GM12874 (cell line): ENCODE measurements at regions not wholly inside any gene's neighbourhood (a gene's known extent, or its start where the extent isn't known, plus 50 kb on each side); places are given as distances from the start of the nearest gene placed in this dataset.

Experiments
- TF ChIP-seq, protein P1 (sequence below): IDR thresholded peaks from 2 replicates; pipeline ENCODE4 v1.5.1; 2011; ENCODE audit warnings: low read depth, mild to moderate bottlenecking, control low read depth, low read length, moderate library complexity; ENCODE audit not compliant: insufficient read depth

DNA sequence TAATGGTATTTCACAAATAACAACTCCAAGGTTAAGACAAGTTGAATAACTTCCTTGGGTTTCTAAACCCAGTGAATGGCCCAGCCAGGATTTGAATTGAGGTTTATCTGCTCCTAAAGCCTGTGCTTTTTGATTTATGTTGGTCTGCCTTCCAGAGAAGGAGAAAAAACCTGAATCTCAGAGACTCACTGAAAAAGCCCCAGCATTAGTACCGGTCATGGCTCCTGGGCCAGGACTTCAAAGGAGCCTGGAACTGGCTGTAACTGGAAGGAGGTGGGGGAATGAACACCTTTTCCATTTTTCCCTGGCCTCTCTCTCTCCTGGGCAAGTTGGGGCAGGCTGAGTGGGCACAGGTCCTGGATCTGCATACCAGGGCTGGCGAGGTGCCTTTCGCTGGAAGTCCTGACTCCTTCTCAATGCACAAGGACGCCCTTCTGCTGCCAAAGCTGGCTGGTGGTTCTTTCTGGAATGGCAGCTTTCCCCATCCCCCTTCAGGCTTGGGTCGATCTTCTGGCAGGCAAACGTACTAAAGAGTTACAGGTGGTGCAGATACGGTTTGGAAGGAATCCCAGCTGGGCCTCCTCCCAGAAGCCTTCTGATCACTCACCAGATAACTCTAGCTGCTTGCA is 268.2 kb downstream of the PTEN start:
- TF ChIP-seq, protein P1, sequence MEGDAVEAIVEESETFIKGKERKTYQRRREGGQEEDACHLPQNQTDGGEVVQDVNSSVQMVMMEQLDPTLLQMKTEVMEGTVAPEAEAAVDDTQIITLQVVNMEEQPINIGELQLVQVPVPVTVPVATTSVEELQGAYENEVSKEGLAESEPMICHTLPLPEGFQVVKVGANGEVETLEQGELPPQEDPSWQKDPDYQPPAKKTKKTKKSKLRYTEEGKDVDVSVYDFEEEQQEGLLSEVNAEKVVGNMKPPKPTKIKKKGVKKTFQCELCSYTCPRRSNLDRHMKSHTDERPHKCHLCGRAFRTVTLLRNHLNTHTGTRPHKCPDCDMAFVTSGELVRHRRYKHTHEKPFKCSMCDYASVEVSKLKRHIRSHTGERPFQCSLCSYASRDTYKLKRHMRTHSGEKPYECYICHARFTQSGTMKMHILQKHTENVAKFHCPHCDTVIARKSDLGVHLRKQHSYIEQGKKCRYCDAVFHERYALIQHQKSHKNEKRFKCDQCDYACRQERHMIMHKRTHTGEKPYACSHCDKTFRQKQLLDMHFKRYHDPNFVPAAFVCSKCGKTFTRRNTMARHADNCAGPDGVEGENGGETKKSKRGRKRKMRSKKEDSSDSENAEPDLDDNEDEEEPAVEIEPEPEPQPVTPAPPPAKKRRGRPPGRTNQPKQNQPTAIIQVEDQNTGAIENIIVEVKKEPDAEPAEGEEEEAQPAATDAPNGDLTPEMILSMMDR = no peak

DNA sequence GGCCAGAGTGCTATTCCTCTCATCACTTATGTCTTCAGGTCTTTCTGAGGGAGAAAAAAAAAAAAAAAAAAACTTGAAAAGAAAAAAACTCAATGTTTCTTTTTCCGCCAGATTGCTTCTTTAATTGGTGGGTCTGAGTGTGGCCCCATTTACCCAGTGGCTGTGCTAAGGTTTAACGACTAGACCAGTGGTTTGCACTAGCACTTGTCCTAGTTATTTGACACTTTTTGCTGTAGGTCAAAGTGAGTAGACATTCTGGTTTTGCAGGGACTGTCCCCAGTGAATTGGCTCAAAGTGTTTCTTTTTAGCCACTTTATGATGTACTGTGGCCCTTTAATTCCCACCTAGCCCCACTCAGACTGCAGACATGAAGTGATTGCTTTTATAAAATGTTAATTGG is 273.3 kb downstream of the PTEN start:
- TF ChIP-seq, protein P1 = no peak

DNA sequence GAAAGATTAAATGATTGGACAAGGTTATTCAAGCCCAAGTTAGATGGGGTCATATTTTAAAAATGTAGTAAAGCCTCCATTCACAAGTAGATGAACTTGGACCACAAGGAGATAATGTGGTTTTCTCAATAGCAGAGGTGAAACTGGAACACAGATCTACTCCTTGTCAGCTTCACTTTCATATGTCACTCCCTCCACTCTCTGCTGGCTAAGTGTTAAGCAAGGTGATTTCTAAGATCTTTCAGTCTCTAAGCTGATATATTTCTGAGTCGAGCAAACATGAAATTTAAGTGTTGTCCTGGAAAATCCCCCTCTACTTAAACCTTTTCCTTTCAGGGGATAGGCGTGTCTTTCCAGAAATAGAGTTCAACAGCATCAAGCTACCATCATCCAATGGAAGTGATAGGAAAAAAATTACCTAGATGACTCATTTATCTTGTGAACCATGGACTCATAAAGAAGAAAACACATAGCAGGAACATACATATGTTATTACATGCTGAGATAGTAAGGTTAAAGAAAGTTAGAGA is 275.0 kb downstream of the PTEN start:
- TF ChIP-seq, protein P1 = no peak

DNA sequence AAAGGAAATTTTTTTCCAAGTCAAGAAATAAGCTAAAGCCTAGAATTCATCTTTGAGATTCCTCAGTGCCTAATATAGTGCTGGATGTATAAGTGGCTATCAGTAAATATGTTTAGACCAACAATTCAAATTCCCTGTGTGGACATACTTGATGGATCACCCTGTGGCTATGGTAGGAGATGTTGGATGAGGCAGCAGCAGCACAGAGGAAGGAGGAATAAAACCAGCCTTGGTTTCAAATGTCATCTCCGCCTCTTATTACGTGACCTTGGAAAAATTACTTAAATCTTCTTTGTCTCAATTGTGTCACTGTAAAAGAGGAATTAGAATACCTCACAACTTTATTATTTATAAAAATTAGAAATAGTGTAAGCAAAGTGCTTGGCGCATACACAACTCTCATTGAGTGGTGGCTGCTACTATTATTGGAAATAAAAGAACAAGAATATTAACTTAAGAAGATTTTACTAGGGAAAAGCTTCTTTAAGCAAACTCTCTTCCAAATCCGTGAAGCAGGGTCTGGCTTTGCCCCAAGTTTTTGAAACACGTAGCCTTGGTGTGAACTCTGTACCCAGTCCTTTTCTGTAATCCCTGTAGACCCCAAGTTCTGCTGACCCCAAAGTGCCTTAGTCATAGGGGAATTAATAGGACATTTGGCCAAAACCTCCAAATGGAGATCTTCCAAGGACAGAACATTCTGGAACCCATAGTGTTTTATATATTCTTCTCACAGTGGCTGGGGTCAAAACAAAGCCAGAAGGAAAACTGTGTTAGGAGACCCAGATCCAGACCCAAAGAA is 283.8 kb downstream of the PTEN start:
- TF ChIP-seq, protein P1 = no peak

DNA sequence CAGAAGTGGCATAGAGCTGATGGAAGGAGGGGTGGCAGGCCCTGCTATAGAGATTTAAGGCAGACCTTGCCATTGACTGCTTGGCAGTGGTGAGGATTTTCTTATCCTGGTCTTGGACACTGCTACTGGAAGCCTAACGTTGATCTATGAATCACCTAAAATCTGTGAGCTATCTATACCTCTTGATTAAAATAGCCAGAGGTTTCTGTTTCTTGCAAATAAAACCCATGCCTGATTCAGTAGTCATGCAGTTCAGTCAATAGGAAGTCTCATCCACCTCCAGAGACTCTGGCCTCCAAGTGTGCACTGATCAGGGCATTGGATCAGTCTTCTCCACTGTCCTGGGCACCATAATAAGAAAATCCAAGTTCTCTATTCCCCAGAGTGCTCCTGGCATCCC is 286.5 kb downstream of the PTEN start:
- TF ChIP-seq, protein P1 = no peak

DNA sequence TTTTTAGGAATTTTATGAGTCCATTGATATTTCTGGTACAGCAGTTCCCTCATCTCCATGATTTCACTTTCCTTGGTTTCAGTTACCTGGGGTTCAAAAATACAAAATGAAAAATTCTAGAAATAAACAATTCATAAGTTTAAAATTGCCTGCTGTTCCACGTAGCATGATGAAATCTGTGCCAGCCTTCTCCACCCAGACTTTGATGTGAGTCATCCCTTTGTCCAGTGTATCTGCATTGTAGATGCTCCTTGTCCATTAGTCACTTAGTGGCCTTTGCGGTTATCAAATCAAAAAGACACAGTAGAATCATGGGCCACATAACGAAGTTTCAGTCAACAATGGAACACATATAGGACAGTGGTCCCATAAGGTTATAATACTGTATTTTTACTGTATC is 286.9 kb downstream of the PTEN start:
- TF ChIP-seq, protein P1 = no peak

DNA sequence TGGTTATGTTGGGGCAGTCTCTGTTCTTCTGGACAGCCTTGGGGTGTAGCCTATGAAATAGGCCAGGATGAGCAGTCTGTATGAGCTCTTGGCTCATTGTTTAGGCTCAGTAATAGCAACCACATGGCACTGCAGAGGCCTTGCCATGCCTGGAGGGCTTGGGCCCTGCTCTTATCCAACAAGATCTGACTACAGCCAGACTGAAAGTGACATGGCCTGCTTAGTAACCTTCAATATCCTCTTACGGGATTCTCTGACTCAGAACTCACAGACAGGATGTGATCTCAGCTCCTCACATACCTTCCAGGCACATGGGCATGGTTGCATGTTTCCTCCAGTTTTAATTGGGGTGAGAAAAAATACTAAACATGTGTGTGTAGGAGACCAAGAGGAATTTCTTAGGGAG is 289.3 kb downstream of the PTEN start:
- TF ChIP-seq, protein P1 = no peak
